Upper lobe of right lung (tissue), 1 donor: ENCODE measurements at regions not wholly inside any gene's neighbourhood (a gene's known extent, or its start where the extent isn't known, plus 50 kb on each side); places are given as distances from the start of the nearest gene placed in this dataset.

Experiments used
- ATAC-seq: fragments of 200-7000 bp; cut with Tn5 transposase; one replicate; pipeline ENCODE4 v1.9.1; 2020; ENCODE audit warnings: mild to moderate bottlenecking, moderate library complexity
- DNase-seq: peaks from one replicate; pipeline ENCODE4 v3.0.0-alpha.2; 2020
- H3K27ac ChIP-seq: fragments of 200-600 bp; one replicate; pipeline ENCODE4 v1.8.0; 2022
- H3K27me3 ChIP-seq: fragments of 200-600 bp; one replicate; pipeline ENCODE4 v1.8.0; 2022; ENCODE audit warnings: mild to moderate bottlenecking
- H3K36me3 ChIP-seq: fragments of 200-600 bp; one replicate; pipeline ENCODE4 v1.8.0; 2022
- H3K4me1 ChIP-seq: fragments of 200-600 bp; one replicate; pipeline ENCODE4 v1.8.0; 2022
- H3K4me3 ChIP-seq: fragments of 200-600 bp; one replicate; pipeline ENCODE4 v1.8.0; 2022; ENCODE audit warnings: mild to moderate bottlenecking
- H3K9me3 ChIP-seq: fragments of 200-600 bp; one replicate; pipeline ENCODE4 v1.8.0; 2022
- intact Hi-C: fragments of 100-400 bp; cut with DNase I; formaldehyde crosslinking; loops from one replicate; pipeline ENCODE4 v1.11.0; 2022
- TF ChIP-seq, protein P1 (sequence below): fragments of 200-600 bp; IDR thresholded peaks from one replicate; pipeline ENCODE4 v1.8.0; 2022; ENCODE audit warnings: antibody characterized with exemption
- donor health status: DM: no; HTN: yes; CAD: no; lungs with severe emphysema.

GRCh38 chr7:25320791-25321190 lies 92.5 kb upstream of the NPVF start:
- Histone ChIP-seq H3K4me3 (no peak overlapping the region), H3K4me1 (no peaks in the 10 kb centered on the region), H3K9me3 (no peaks in the 10 kb centered on the region), H3K27ac (no peak overlapping the region), H3K36me3 (no peaks in the 10 kb centered on the region), H3K27me3 (no peaks in the 10 kb centered on the region)
- ATAC-seq (no peak), DNase-seq (no peak)
- TF ChIP-seq, protein P1, sequence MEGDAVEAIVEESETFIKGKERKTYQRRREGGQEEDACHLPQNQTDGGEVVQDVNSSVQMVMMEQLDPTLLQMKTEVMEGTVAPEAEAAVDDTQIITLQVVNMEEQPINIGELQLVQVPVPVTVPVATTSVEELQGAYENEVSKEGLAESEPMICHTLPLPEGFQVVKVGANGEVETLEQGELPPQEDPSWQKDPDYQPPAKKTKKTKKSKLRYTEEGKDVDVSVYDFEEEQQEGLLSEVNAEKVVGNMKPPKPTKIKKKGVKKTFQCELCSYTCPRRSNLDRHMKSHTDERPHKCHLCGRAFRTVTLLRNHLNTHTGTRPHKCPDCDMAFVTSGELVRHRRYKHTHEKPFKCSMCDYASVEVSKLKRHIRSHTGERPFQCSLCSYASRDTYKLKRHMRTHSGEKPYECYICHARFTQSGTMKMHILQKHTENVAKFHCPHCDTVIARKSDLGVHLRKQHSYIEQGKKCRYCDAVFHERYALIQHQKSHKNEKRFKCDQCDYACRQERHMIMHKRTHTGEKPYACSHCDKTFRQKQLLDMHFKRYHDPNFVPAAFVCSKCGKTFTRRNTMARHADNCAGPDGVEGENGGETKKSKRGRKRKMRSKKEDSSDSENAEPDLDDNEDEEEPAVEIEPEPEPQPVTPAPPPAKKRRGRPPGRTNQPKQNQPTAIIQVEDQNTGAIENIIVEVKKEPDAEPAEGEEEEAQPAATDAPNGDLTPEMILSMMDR, result no peak
- intact Hi-C loops, result no loop called here

DNA sequence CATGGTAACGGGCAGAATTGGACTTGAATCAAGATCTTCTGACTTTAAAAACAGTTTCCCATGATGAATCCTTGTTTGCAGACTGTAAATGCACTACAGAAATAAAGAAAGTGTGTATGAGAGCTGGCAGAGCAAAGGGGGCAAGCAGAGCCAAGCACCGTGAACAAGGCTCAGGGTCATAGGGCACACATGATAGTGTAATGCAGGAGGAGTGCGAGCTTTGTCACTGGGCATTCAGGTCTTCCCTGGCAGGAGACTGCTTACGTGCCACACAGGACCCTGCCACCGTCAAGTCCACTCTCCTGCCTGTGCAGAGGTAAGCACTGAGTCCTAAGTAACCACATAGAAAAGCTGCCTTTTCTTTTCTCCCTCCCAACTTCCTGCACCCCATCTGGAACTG lies 93.1 kb upstream of the NPVF start:
- intact Hi-C loops, result no loop called here
- Histone ChIP-seq H3K27ac (no peak overlapping the region), H3K9me3 (no peaks in the 10 kb centered on the region), H3K4me1 (no peaks in the 10 kb centered on the region), H3K36me3 (no peaks in the 10 kb centered on the region), H3K4me3 (no peak overlapping the region), H3K27me3 (no peaks in the 10 kb centered on the region)
- no peak for DNase-seq
- TF ChIP-seq, protein P1, result no peak
- no peak for ATAC-seq

DNA sequence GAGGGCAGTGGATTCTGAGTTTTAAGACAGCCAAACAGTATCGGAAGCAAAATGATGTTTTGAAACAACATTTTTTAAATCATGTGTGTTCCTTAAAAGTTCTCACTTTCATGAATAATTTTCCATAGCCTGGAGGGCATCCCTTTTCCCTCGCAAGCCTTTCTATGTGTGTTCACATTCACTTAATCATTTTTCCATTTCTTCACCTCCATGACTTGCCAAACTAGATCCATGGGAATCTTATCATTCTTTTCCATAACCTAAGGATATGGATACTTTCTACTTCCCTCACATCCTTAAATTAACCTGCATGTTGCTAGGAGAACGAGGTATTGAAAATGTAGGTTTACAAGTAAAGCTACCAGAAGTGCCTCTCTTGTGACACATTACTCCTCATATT lies 94.2 kb upstream of the NPVF start:
- Histone ChIP-seq H3K27ac (no peak overlapping the region), H3K4me3 (no peak overlapping the region), H3K36me3 (no peaks in the 10 kb centered on the region), H3K27me3 (no peaks in the 10 kb centered on the region), H3K9me3 (no peaks in the 10 kb centered on the region), H3K4me1 (no peaks in the 10 kb centered on the region)
- TF ChIP-seq, protein P1, result no peak
- no peak for ATAC-seq
- intact Hi-C loops, result no loop called here
- no peak for DNase-seq

- ATAC-seq, result no peak
- no peak for DNase-seq
- TF ChIP-seq, protein P1, result no peak
- Histone ChIP-seq H3K27me3 (no peaks in the 10 kb centered on the region), H3K36me3 (no peaks in the 10 kb centered on the region), H3K27ac (no peak overlapping the region), H3K4me1 (no peaks in the 10 kb centered on the region), H3K4me3 (no peak overlapping the region), H3K9me3 (no peaks in the 10 kb centered on the region)
- intact Hi-C loops, result no loop called here
Measured at GRCh38 chr7:25325186-25325757, 97.0 kb upstream of the NPVF start.

DNA sequence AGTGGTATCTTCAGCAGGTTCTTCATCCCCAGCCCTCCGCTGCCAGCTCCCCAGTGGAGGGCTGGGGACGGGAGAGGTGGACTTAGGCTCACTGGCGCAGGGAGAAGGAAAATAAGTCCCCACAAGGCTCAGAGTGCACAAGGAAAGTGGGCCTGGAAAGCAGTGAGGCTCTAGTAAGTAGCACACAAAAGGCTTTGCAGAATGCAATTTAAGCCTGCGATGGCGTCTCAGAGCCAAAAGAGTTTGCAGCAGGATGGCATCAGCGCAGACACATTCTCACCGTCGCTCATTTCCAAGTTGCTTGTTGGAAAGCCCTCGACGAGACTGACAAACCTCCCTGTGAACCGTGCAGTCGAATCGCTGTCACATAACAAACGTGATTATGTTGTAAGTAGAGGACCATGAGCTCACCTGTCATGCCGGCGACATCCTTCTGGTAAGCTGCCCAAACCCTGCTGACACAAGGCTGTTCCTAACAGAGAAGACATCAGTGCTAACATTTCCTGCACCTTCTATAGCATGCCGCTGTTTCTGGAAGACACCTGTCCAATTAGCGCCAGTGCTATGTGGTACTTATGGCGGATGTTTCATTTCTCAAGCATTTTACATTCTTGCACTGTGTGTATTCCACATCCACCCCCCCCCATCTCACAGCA lies 98.3 kb upstream of the NPVF start:
- no peak overlapping the region for H3K4me3 ChIP-seq
- no peak for DNase-seq
- H3K27me3 ChIP-seq, result no peaks in the 10 kb centered on the region
- TF ChIP-seq, protein P1, result no peak
- H3K27ac ChIP-seq, result no peak overlapping the region
- H3K36me3 ChIP-seq, result no peaks in the 10 kb centered on the region
- no peak for ATAC-seq
- intact Hi-C loops, result no loop called here
- H3K9me3 ChIP-seq, result no peaks in the 10 kb centered on the region
- no peaks in the 10 kb centered on the region for H3K4me1 ChIP-seq
